HEK293T (cell line): ENCODE measurements at regions not wholly inside any gene's neighbourhood (a gene's known extent, or its start where the extent isn't known, plus 50 kb on each side); places are given as distances from the start of the nearest gene placed in this dataset.

ENCODE experiments used
- ARNT ChIP-seq: fragments of 450-650 bp; IDR thresholded peaks from 2 replicates; pipeline ENCODE4 v1.6.1; 2017; ENCODE audit warnings: mild to moderate bottlenecking
- BHLHE40 ChIP-seq: fragments of 450-650 bp; IDR thresholded peaks from 2 replicates; pipeline ENCODE4 v1.6.1; 2016; ENCODE audit warnings: mild to moderate bottlenecking, moderate library complexity, borderline replicate concordance
- ELF4 ChIP-seq: fragments of 450-650 bp; IDR thresholded peaks from 2 replicates; pipeline ENCODE4 v1.6.1; 2017; ENCODE audit warnings: antibody characterized with exemption
- L3MBTL2 ChIP-seq: fragments of 450-650 bp; conservative IDR thresholded peaks from 2 replicates; pipeline ENCODE4 v1.6.1; 2016; ENCODE audit warnings: mild to moderate bottlenecking
- LEF1 ChIP-seq: fragments of 450-650 bp; IDR thresholded peaks from 2 replicates; pipeline ENCODE4 v1.6.1; 2017; ENCODE audit warnings: mild to moderate bottlenecking, borderline replicate concordance
- PKNOX1 ChIP-seq: fragments of 450-650 bp; IDR thresholded peaks from 2 replicates; pipeline ENCODE4 v1.6.1; 2016
- TARDBP ChIP-seq: fragments of 450-650 bp; IDR thresholded peaks from 2 replicates; pipeline ENCODE4 v1.6.1; 2016
- ZNF384 ChIP-seq: fragments of 450-650 bp; IDR thresholded peaks from 2 replicates; pipeline ENCODE4 v1.6.1; 2016

DNA sequence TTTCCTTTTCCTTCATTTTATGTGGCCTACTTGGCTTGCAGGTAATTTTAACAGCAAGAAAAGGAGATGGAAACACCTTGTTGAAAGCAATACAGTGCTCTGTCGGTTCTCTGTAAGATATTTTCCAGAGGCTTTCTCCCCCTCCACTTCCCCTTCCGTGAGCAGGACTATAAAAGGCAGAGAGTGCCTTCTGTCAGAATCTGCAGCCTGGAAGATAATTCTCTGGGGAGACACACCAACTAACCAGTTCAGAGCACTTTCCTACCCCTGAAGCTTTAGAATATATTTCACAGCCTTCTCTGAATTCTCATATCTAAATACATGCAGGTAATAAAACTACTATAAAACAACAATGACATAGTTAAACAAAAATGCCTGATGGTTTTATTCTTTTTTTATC lies 141.1 kb downstream of the IDS start:
- TF ChIP-seq LEF1, result no peak
- no peak for TF ChIP-seq PKNOX1
- TF ChIP-seq ELF4, result no peak
- no peak for TF ChIP-seq ZNF384
- no peak for TF ChIP-seq TARDBP
- TF ChIP-seq L3MBTL2, result no peak
- no peak for TF ChIP-seq ARNT
- TF ChIP-seq BHLHE40, result no peak
